Chondrocyte (in vitro differentiated cells): ENCODE measurements at regions not wholly inside any gene's neighbourhood (a gene's known extent, or its start where the extent isn't known, plus 50 kb on each side); places are given as distances from the start of the nearest gene placed in this dataset.
"Not testable (repeated sequence)": the region's sequence is repeated elsewhere in the genome, so short reads cannot be mapped to it uniquely, and the experiment has no call there.

ENCODE experiments used
- DNase-seq: peaks from one replicate; pipeline ENCODE4 v3.0.0; 2021; ENCODE audit warnings: mixed read lengths, low spot score
- H3K27ac Mint-ChIP-seq: one replicate; pipeline ENCODE4 v1.8.0; 2021; ENCODE audit warnings: mild to moderate bottlenecking, moderate library complexity, mixed read lengths; ENCODE audit not compliant: unreplicated experiment
- H3K27me3 Mint-ChIP-seq: 2 replicates; pipeline ENCODE4 v1.8.0; 2021; ENCODE audit warnings: low read depth, mixed read lengths
- H3K36me3 Mint-ChIP-seq: 2 replicates; pipeline ENCODE4 v1.8.0; 2021; ENCODE audit warnings: low read depth, mixed read lengths
- H3K4me1 Mint-ChIP-seq: 2 replicates; pipeline ENCODE4 v1.8.0; 2021; ENCODE audit warnings: low read depth, mild to moderate bottlenecking, mixed read lengths
- H3K4me3 Mint-ChIP-seq: one replicate; pipeline ENCODE4 v1.8.0; 2021; ENCODE audit warnings: mild to moderate bottlenecking, moderate library complexity, mixed read lengths; ENCODE audit not compliant: unreplicated experiment
- H3K9me3 Mint-ChIP-seq: 2 replicates; pipeline ENCODE4 v1.8.0; 2021; ENCODE audit warnings: low read depth, mixed read lengths
- CTCF ChIP-seq: fragments of 200-600 bp; sonication (generic); IDR thresholded peaks from 2 replicates; pipeline ENCODE4 v1.5.0; 2021; ENCODE audit warnings: antibody characterized with exemption, mild to moderate bottlenecking, moderate library complexity

- Mint-ChIP-seq H3K27me3 (peaks cover 2% of the 10 kb centered on the region), H3K9me3 (no peaks in the 10 kb centered on the region), H3K4me3 (no peak overlapping the region), H3K27ac (no peak overlapping the region), H3K4me1 (no peaks in the 10 kb centered on the region), H3K36me3 (no peaks in the 10 kb centered on the region)
- TF ChIP-seq CTCF = no peak
- DNase-seq = no peak
Measured at GRCh38 chr18:77407733-77408132, 158.1 kb downstream of the GALR1 start.

GRCh38 chr18:77421546-77421945 is 171.9 kb downstream of the GALR1 start:
- not testable (repeated sequence) for H3K27ac Mint-ChIP-seq, H3K9me3 Mint-ChIP-seq, H3K27me3 Mint-ChIP-seq, H3K4me1 Mint-ChIP-seq, DNase-seq, H3K36me3 Mint-ChIP-seq
- H3K4me3 Mint-ChIP-seq = peak overlapping the region; percentile 67

- H3K27ac Mint-ChIP-seq = no peak overlapping the region
Measured at GRCh38 chr18:77422974-77423867, 173.6 kb downstream of the GALR1 start.

GRCh38 chr18:77433076-77433475 is 183.4 kb downstream of the GALR1 start:
- TF ChIP-seq CTCF = no peak
- no peak for DNase-seq
- H3K27ac Mint-ChIP-seq = no peak overlapping the region
- H3K27me3 Mint-ChIP-seq = peaks cover 5% of the 10 kb centered on the region
- H3K4me1 Mint-ChIP-seq = no peaks in the 10 kb centered on the region
- no peaks in the 10 kb centered on the region for H3K36me3 Mint-ChIP-seq
- H3K9me3 Mint-ChIP-seq = no peaks in the 10 kb centered on the region
- no peak overlapping the region for H3K4me3 Mint-ChIP-seq

More at GRCh38 chr18:77422974-77423867, 173.6 kb downstream of the GALR1 start:
- peak; percentile 26 for TF ChIP-seq CTCF
- peaks cover 1% of the 10 kb centered on the region for H3K36me3 Mint-ChIP-seq
- no peak overlapping the region for H3K4me3 Mint-ChIP-seq
- peaks cover 4% of the 10 kb centered on the region for H3K27me3 Mint-ChIP-seq
- DNase-seq = no peak
- peaks cover 4% of the 10 kb centered on the region for H3K4me1 Mint-ChIP-seq
- no peaks in the 10 kb centered on the region for H3K9me3 Mint-ChIP-seq

GRCh38 chr18:77439888-77440287 is 190.2 kb downstream of the GALR1 start:
- Mint-ChIP-seq H3K36me3 (no peaks in the 10 kb centered on the region), H3K9me3 (no peaks in the 10 kb centered on the region)
- TF ChIP-seq CTCF = no peak

GRCh38 chr18:77442393-77442792 is 192.7 kb downstream of the GALR1 start:
- no peak for DNase-seq
- Mint-ChIP-seq H3K27ac (no peak overlapping the region), H3K27me3 (no peaks in the 10 kb centered on the region), H3K36me3 (no peaks in the 10 kb centered on the region), H3K9me3 (no peaks in the 10 kb centered on the region), H3K4me3 (no peak overlapping the region), H3K4me1 (no peaks in the 10 kb centered on the region)
- TF ChIP-seq CTCF = no peak

More at GRCh38 chr18:77439888-77440287, 190.2 kb downstream of the GALR1 start:
- DNase-seq = no peak
- Mint-ChIP-seq H3K4me3 (no peak overlapping the region), H3K4me1 (no peaks in the 10 kb centered on the region), H3K27me3 (no peaks in the 10 kb centered on the region), H3K27ac (no peak overlapping the region)
